Activated T-helper 2 cell treated with anti-CD3 and anti-CD28 coated beads, Interferon-gamma antibody, Interleukin-2, Interleukin-4, amounts not matched to agents 10 μg/mL and 5 μg/mL and 100 μg/mL, durations not matched to agents 14 hours and 24 hours and 36 hours (primary cell): ENCODE measurements at regions not wholly inside any gene's neighbourhood (a gene's known extent, or its start where the extent isn't known, plus 50 kb on each side); places are given as distances from the start of the nearest gene placed in this dataset.

Source experiments
- DNase-seq: peaks from one replicate; pipeline ENCODE4 v3.0.0; 2021; ENCODE audit warnings: low spot score
- H3K27ac Mint-ChIP-seq: one replicate; pipeline ENCODE4 v1.8.0; 2021; ENCODE audit warnings: mixed read lengths
- H3K27me3 Mint-ChIP-seq: one replicate; pipeline ENCODE4 v1.8.0; 2021; ENCODE audit warnings: low read depth, mixed read lengths
- H3K36me3 Mint-ChIP-seq: one replicate; pipeline ENCODE4 v1.8.0; 2021; ENCODE audit warnings: low read depth, mixed read lengths
- H3K4me1 Mint-ChIP-seq: one replicate; pipeline ENCODE4 v1.8.0; 2021; ENCODE audit warnings: low read depth, mixed read lengths
- H3K4me3 Mint-ChIP-seq: one replicate; pipeline ENCODE4 v1.8.0; 2021; ENCODE audit warnings: low read depth, mild to moderate bottlenecking, moderate library complexity, mixed read lengths
- H3K9me3 Mint-ChIP-seq: one replicate; pipeline ENCODE4 v1.8.0; 2021; ENCODE audit warnings: mixed read lengths
- intact Hi-C: fragments of 100-400 bp; cut with micrococcal nuclease; formaldehyde crosslinking; loops from one replicate; pipeline ENCODE4 v1.15.1; 2023

DNA sequence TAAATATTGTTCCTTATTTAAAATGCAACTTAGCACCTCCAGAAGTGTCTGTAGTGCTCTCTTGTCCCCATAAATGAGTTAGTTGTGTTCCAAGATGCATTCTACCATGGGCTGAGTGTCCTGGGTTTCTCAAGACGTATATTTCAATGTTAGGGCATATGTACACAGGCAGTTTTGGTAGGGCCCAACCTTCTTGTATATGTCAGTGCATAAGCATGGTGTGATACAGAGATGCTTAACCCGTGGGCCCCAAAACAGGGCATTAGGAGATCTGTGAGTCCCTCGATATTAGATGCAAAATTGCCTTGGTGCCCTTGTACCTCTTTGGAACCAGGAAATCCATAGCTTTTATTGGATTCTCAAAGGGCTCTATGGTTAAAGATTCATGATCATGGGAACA lies 91.5 kb upstream of the HIVEP1 start:
- no peaks in the 10 kb centered on the region for H3K9me3 Mint-ChIP-seq
- H3K27me3 Mint-ChIP-seq = no peaks in the 10 kb centered on the region
- DNase-seq = no peak
- H3K36me3 Mint-ChIP-seq = no peaks in the 10 kb centered on the region
- H3K4me1 Mint-ChIP-seq = no peaks in the 10 kb centered on the region
- H3K27ac Mint-ChIP-seq = no peak overlapping the region
- H3K4me3 Mint-ChIP-seq = no peak overlapping the region
- intact Hi-C loops = no loop called here

DNA sequence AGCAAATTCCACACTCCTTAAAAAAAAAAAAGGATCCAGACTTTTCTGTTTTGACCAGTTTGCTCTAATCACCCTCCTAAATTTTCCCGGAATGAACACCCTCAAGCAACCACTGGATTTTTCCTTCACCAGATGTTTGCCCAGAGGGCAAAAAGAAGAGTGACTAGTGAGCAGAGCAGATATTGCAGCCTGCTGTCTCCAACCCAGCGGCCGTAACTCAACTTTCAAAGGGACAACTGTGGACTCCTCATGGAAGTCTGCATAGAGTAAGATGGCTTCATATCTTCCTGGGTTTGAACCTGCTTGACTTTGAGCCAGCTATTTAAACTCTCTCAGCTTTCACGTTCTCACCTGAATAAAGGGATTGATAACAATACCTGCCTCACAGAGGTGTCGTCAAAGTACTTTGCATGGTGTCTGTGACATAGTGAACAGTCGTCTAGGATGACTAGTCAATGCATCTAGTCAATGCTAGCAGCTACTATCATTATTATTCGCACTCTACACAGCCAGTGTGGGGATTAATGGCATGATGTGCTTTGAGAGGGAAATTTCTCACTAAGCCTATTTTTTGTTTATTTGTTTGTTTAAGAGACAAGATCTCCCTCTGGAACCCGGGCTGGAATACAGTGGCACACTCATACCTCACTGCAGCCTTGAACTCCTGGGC lies 92.2 kb upstream of the HIVEP1 start:
- Mint-ChIP-seq H3K4me1 (no peaks in the 10 kb centered on the region), H3K27ac (no peak overlapping the region), H3K4me3 (no peak overlapping the region), H3K36me3 (no peaks in the 10 kb centered on the region), H3K27me3 (no peaks in the 10 kb centered on the region), H3K9me3 (no peaks in the 10 kb centered on the region)
- intact Hi-C loops = loop anchor here (10.0 kb wide), 1 partner anchor 355 kb away; no protein-coding TSS in a partner anchor
- no peak for DNase-seq

DNA sequence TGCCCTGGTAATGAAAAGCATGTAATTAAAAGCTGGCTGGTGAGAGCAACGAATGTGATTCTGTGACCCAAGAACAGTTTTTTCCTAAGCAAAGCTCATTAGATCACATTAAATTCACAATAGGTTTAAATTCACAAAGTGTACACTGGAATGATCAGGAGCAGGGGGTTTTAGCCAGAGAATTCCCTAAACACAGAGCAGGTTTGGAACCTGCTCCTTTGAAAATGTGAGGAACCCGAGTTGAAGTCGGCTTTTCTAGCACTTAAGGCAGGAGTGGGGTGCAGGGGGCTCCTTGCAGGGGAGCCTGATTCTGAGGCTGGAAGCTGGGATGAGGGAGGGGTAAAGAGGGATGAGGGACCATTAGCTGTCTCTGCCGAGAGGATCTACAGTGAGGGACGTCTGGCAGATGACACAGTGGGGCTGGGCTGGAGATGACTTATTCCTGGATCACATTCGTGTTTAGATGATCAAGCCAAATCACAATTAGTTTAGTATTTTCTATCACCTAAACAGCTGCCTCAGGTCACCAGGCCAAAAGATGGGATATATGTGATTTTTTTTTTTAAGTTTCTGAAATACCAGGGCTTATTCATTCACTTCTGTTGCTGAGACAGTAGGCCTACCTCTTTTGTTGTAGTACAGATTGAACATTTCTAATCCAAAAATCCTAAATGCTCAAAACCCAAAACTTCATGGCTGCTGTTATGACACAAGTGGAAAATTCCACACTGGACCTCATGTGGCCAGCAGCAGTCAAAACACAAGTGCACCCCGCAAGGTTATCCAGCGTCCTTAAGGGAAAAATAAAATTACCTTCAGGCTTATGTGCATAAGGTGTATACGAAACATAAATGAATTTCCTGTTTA lies 93.1 kb upstream of the HIVEP1 start:
- Mint-ChIP-seq H3K27ac (no peak overlapping the region), H3K36me3 (no peaks in the 10 kb centered on the region), H3K4me3 (no peak overlapping the region), H3K9me3 (no peaks in the 10 kb centered on the region), H3K27me3 (no peaks in the 10 kb centered on the region), H3K4me1 (no peaks in the 10 kb centered on the region)
- intact Hi-C loops = loop anchor here (10.0 kb wide), 1 partner anchor 356 kb away; no protein-coding TSS in a partner anchor
- DNase-seq = no peak

DNA sequence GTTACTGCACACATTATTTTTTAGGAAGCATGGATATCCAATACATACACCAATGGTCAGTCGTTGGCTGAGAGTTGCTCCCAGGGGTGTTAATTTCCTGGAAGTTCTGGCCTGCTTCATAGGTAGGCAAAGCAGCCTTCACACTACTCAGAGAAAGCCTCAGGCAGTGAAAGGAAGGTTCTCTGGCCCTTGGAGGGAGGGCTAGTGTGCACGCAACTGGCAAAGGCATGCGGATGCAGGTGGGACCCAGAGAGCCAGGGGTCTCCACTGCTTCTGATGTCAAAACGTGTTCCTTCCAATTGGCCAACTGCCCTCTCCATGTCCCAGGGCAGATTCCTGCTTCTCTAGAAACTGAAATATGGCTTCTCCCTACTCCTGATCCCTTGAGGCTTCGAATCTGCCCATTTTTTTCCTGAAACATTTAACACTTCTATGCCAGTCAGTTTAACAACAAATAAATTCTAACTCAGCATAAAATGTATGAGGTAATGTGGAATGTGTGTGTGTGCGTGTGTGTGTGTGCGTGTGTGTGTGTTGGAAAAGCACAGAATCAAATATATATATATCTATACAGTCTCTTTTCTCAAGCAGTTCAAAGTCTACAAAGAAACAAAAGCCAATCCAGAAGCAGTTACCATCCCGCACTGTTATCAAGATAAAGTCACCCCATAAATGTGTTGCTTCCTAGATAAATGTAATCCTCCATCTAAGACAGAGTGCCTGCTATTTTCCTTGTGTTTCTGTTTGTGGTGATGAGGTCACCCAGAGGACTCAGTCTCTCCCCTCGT lies 94.0 kb upstream of the HIVEP1 start:
- peaks cover 3% of the 10 kb centered on the region for H3K4me1 Mint-ChIP-seq
- intact Hi-C loops = loop anchor here (10.0 kb wide), 1 partner anchor 357 kb away; no protein-coding TSS in a partner anchor
- H3K27ac Mint-ChIP-seq = no peak overlapping the region

DNA sequence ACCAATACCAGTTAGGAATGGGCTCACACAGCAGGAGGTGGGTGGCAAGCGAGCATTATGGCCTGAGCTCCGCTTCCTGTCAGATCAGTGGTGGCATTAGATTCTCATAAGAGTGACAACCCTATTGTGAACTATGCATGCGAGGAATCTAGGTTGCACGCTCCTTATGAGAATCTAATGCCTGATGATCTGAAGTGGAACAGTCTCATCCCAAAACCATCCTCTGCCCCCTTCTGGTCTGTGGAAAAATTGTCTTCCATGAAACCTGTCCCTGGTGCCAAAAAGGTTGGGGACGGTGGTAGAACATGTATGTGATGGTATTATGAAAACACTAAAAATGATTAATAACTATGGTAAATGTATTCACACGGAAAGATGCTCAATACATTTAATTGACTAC lies 99.7 kb upstream of the HIVEP1 start:
- Mint-ChIP-seq H3K9me3 (no peaks in the 10 kb centered on the region), H3K36me3 (no peaks in the 10 kb centered on the region), H3K27ac (no peak overlapping the region), H3K27me3 (no peaks in the 10 kb centered on the region), H3K4me3 (no peak overlapping the region), H3K4me1 (peaks cover 19% of the 10 kb centered on the region)
- intact Hi-C loops = loop anchor here (5.0 to 10.0 kb wide), 2 partner anchors 200 to 362 kb away; no protein-coding TSS in a partner anchor
- no peak for DNase-seq

More for the DNA sequence above, 94.0 kb upstream of the HIVEP1 start:
- H3K36me3 Mint-ChIP-seq = no peaks in the 10 kb centered on the region
- H3K9me3 Mint-ChIP-seq = no peaks in the 10 kb centered on the region
- DNase-seq = no peak
- H3K4me3 Mint-ChIP-seq = no peak overlapping the region
- H3K27me3 Mint-ChIP-seq = no peaks in the 10 kb centered on the region

DNA sequence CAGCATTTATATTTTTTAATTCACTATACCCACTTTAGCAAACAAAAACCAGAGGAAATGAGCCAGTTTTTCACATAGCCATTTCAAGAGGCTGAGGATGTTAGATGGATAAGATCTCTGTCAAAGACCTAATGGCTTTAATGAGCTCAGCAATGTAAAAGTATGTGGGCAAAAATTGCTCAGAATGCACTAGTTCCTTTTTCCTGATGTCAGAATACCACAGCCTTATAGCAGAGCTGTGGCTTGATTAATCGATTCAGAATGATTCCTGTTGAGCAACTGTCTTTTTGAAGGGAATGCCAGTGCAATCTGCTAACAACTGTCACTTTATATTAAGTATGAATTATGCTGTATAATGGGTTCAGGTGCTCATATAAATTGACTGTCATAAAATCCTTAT lies 100.6 kb upstream of the HIVEP1 start:
- H3K27ac Mint-ChIP-seq = no peak overlapping the region
- intact Hi-C loops = loop anchor here (5.0 to 10.0 kb wide), 2 partner anchors 199 to 363 kb away; no protein-coding TSS in a partner anchor
- no peaks in the 10 kb centered on the region for H3K36me3 Mint-ChIP-seq
- no peaks in the 10 kb centered on the region for H3K27me3 Mint-ChIP-seq
- peaks cover 19% of the 10 kb centered on the region for H3K4me1 Mint-ChIP-seq
- H3K9me3 Mint-ChIP-seq = no peaks in the 10 kb centered on the region
- H3K4me3 Mint-ChIP-seq = no peak overlapping the region
- DNase-seq = no peak

DNA sequence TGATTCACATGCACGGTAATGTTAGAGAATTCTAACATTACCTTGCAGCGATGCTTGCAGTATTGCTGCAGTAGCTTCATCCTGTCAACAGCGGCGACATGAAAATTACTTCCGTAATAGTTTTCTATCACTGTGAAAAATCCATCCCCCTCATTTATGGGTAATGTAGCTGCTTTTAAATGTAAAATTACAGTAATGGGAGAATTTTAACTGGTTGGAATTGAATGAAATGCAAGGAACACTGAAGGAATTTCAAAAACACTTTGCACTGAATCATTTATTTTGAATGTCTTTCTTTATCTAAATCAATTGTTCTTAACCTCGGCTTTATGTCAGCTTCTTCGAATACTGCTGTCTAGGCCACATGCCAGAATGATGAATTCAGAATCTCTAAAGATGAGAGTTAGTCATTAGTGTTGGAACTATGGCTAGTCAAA lies 102.4 kb upstream of the HIVEP1 start:
- H3K4me1 Mint-ChIP-seq = peaks cover 19% of the 10 kb centered on the region
- H3K4me3 Mint-ChIP-seq = no peak overlapping the region
- H3K9me3 Mint-ChIP-seq = no peaks in the 10 kb centered on the region
- no peaks in the 10 kb centered on the region for H3K36me3 Mint-ChIP-seq
- intact Hi-C loops = loop anchor here (1.0 to 10.0 kb wide), 3 partner anchors 7 to 365 kb away; no protein-coding TSS in a partner anchor
- H3K27me3 Mint-ChIP-seq = peaks cover 10% of the 10 kb centered on the region
- no peak for DNase-seq
- H3K27ac Mint-ChIP-seq = no peak overlapping the region

DNA sequence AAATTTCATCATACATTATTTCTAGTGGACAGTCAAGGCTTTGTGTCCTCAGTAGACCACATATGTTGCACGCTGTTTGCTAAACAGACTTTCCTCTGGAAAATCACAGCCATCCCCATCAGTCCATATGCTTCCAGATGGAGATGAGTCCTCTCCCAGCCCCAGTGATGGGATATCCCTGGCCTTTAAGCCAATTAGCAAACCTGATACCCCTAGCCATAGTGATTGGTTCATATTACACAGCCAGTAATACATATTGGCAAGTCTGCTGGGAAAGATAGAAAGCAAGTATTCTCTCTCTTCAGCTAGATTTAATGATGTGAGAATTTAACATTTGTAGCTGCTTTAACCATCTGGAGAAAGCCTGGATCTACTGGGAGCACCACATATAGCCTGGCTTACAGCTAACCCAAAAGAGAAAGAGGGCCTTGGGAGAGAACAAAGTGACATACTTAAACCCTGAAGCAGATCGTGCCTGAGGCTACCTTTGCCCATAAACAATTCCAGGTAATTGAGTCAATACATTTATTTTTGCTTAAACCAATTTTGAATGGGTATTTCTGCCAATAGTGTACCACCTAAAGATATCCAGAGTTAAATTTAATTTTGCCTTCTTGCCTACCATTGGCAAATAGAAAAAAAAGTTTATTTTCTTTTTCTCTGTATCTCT lies 103.5 kb upstream of the HIVEP1 start:
- no peaks in the 10 kb centered on the region for H3K36me3 Mint-ChIP-seq
- no peaks in the 10 kb centered on the region for H3K9me3 Mint-ChIP-seq
- DNase-seq = no peak
- H3K4me3 Mint-ChIP-seq = no peak overlapping the region
- intact Hi-C loops = no loop called here
- H3K4me1 Mint-ChIP-seq = peaks cover 19% of the 10 kb centered on the region
- H3K27ac Mint-ChIP-seq = no peak overlapping the region
- H3K27me3 Mint-ChIP-seq = peaks cover 19% of the 10 kb centered on the region

DNA sequence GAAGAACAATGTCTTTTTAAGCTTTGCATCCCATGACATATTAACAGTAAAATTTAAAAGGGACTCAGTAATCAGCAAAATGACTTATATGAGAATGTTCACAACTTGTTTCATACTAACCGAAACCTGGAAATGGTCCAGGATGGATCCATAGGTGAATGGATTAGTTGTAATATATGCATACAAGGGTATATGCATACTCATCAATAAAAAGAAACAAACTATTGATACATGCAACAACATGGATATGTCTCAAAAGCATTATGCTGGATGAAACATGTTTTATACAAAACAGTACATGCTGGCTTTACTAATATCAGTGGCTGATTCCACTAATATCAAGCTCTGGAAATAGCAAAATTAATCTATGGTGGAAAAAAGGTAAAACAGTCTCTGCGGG lies 108.5 kb upstream of the HIVEP1 start:
- peaks cover 6% of the 10 kb centered on the region for H3K36me3 Mint-ChIP-seq
- intact Hi-C loops = loop anchor here (5.0 kb wide), 2 partner anchors 246 to 339 kb away; no protein-coding TSS in a partner anchor
- H3K27ac Mint-ChIP-seq = no peak overlapping the region
- peaks cover 28% of the 10 kb centered on the region for H3K4me1 Mint-ChIP-seq
- peaks cover 31% of the 10 kb centered on the region for H3K27me3 Mint-ChIP-seq
- no peak for DNase-seq
- no peak overlapping the region for H3K4me3 Mint-ChIP-seq
- H3K9me3 Mint-ChIP-seq = peaks cover 5% of the 10 kb centered on the region

DNA sequence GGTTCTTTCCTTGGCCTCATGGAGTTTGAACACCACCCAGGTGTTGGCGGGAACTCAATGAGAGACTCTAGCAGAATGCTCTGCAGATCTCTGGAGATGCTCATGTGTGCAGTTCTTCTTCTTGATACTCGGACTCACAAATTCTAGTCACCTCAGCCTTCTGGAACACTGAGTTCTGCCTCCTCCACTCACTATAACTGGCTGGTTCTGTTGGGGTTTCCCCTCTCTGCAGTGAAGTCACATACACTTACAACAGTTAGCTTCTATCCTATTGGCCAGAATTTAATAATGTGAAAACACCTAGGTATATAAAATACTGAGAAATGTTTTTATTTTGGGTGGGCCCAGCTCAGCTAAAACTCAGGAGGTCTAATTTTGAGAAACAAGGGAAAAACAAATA lies 109.6 kb upstream of the HIVEP1 start:
- DNase-seq = no peak
- Mint-ChIP-seq H3K27me3 (peaks cover 38% of the 10 kb centered on the region), H3K36me3 (peaks cover 6% of the 10 kb centered on the region), H3K9me3 (peaks cover 5% of the 10 kb centered on the region), H3K4me1 (peaks cover 28% of the 10 kb centered on the region), H3K27ac (no peak overlapping the region), H3K4me3 (no peak overlapping the region)
- intact Hi-C loops = loop anchor here (1.0 to 5.0 kb wide), 3 partner anchors 8 to 340 kb away; no protein-coding TSS in a partner anchor

DNA sequence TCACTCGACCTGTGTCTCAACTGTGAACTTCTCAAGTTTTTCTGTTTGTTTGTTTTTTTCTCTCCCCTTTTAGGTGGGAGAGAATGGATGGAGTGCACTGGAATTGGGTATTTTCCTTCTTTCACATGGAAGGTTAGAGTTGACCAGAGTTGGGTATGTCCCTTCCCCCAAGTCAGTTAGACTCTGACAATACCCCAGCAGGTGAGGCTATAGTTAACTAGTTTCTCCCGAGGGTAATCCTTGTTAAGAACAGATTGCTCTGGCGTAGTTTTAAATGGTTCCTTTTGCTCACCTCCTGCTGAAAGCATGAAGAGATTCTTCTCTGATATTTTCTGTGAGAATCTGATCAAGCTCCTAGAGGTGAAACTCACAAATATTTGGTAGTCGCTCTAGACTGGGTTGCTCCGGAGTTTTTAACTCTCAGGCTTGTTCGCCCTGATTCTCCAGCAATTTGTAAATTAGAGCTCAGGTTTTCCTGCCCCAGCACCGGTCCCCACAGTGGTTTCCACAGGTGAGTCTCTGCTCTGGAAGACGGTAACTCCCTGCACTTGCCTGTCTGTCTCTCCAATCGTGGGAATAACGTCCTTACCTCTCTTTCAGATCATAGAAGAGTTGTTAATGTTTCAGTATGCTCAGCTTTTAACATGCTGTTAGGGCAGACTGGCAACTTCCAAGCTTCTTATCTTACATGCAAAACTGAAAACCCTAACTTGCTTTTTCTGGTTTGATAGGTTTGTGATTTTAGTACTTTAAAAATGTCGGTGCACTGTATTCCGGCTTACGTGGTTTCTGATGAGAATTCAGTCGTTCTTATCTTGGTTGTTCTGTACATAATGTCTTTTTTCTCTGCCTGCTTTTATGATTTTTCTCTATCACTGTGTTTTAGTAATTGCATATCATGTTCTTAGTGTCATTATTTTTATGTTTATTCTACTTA lies 111.2 kb upstream of the HIVEP1 start:
- H3K4me1 Mint-ChIP-seq = peaks cover 28% of the 10 kb centered on the region
- DNase-seq = no peak
- H3K27me3 Mint-ChIP-seq = peaks cover 43% of the 10 kb centered on the region
- peaks cover 6% of the 10 kb centered on the region for H3K36me3 Mint-ChIP-seq
- peak overlapping the region; percentile 3 for H3K27ac Mint-ChIP-seq
- peaks cover 5% of the 10 kb centered on the region for H3K9me3 Mint-ChIP-seq
- peak overlapping the region; percentile 20 for H3K4me3 Mint-ChIP-seq
- intact Hi-C loops = loop anchor here (1.0 to 5.0 kb wide), 4 partner anchors 110 to 341 kb away; no protein-coding TSS in a partner anchor
